K562 (cell line): ENCODE measurements at regions not wholly inside any gene's neighbourhood (a gene's known extent, or its start where the extent isn't known, plus 50 kb on each side); places are given as distances from the start of the nearest gene placed in this dataset.

Experiments
- ATAC-seq: fragments of 200-7000 bp; cut with Tn5 transposase; 3 replicates; pipeline ENCODE4 v1.9.1; 2020; ENCODE audit warnings: moderate library complexity
- BruUV-seq: library from RNA; stranded (reverse); fragments of 400-500 nt; replicated peaks from 2 replicates; lab custom pipeline; 2021; lab: Mats Ljungman, UMichigan
- CTCF ChIA-PET: fragments of 300-600 bp; formaldehyde crosslinking; extraction: SDS; loops from one replicate; lab custom pipeline; 2021; ENCODE audit warnings: low intra/inter-chr PET ratio; lab: Yijun Ruan, JAX
- POLR2A ChIA-PET: fragments of 300-600, 350-650 bp; sonication (Branson Sonifier 250); formaldehyde crosslinking; extraction: SDS; loops from one replicate; lab custom pipeline; 2021; ENCODE audit warnings: antibody characterized with exemption, inconsistent platforms; lab: Yijun Ruan, JAX
- DNase-seq, 4 experiments: peaks; one replicate each; pipeline versions ENCODE4 v3.0.0 to v3.0.0-alpha.2; 2011 to 2018; ENCODE audit warnings: low spot score in 3 of 4, mixed read lengths in 3 of 4; ENCODE audit errors: extremely low read depth in 1 of 4
- FAIRE-seq: peaks from 2 replicates; lab custom pipeline; 2011; peaks lifted over from hg19 to GRCh38; lab: Jason Lieb, UNC
- H2AFZ ChIP-seq: 2 replicates; pipeline ENCODE4 v1.6.0; 2011; ENCODE audit warnings: low read depth, low read length, control low read depth, inconsistent platforms
- H3K27ac ChIP-seq: fragments of 200-600 bp; 3 replicates; pipeline ENCODE4 v1.8.0; 2011; ENCODE audit warnings: low read depth, mild to moderate bottlenecking, control low read depth, inconsistent platforms, low read length, moderate library complexity, mixed read lengths; ENCODE audit errors: extremely low read depth
- H3K27me3 ChIP-seq, 2 experiments: fragments of 300-600 bp in 1 of 2; 2 replicates in 1 of 2; 3 replicates in 1 of 2; pipeline versions ENCODE4 v1.6.0 to v1.8.0; 2011; ENCODE audit warnings: inconsistent platforms in 2 of 2, low read length in 2 of 2, mild to moderate bottlenecking in 1 of 2, mixed read lengths in 1 of 2, moderate library complexity in 1 of 2; ENCODE audit not compliant: control insufficient read depth in 2 of 2, insufficient read depth in 2 of 2
- H3K36me3 ChIP-seq: fragments of 300-600 bp; 3 replicates; pipeline ENCODE4 v1.8.0; 2011; ENCODE audit warnings: mild to moderate bottlenecking, low read length, inconsistent platforms; ENCODE audit not compliant: control insufficient read depth, insufficient read depth
- H3K4me1 ChIP-seq, 2 experiments: fragments of 200-600 bp in 1 of 2; replicated peaks in 1 of 2; 2 replicates in 1 of 2; 3 replicates in 1 of 2; pipeline versions ENCODE4 v1.5.1 to v1.8.0; 2011; ENCODE audit warnings: inconsistent platforms in 2 of 2, low read length in 2 of 2, mild to moderate bottlenecking in 1 of 2, mixed read lengths in 1 of 2, moderate library complexity in 1 of 2; ENCODE audit not compliant: control insufficient read depth in 2 of 2, insufficient read depth in 2 of 2
- H3K4me2 ChIP-seq: 2 replicates; pipeline ENCODE4 v1.6.1; 2011; ENCODE audit warnings: low read length, control low read depth, inconsistent platforms, mixed read lengths; ENCODE audit not compliant: insufficient read depth
- H3K4me3 ChIP-seq: fragments of 200-600 bp; sonication (generic), shearing (Covaris generic); 2 replicates; pipeline ENCODE4 v1.5.1; 2016; ENCODE audit warnings: control low read depth, inconsistent platforms
- H3K79me2 ChIP-seq: fragments of 200-600 bp; 3 replicates; pipeline ENCODE4 v1.8.0; 2011; ENCODE audit warnings: low read length, inconsistent platforms; ENCODE audit not compliant: control insufficient read depth, insufficient read depth
- H3K9ac ChIP-seq, 2 experiments: 2 replicates each; pipeline versions ENCODE4 v1.6.0 to v1.6.1; 2011; ENCODE audit warnings: low read depth in 2 of 2, low read length in 2 of 2, control low read depth in 1 of 2, inconsistent platforms in 1 of 2, mild to moderate bottlenecking in 1 of 2, mixed read lengths in 1 of 2; ENCODE audit not compliant: insufficient read depth in 1 of 2
- H3K9me1 ChIP-seq: one replicate; pipeline ENCODE4 v1.6.0; 2011; ENCODE audit warnings: inconsistent platforms, mild to moderate bottlenecking, low read length, moderate library complexity; ENCODE audit not compliant: control insufficient read depth, insufficient read depth
- H3K9me3 ChIP-seq: replicated peaks from 2 replicates; pipeline ENCODE4 v1.5.1; 2011; ENCODE audit warnings: low read depth, low read length, inconsistent platforms; ENCODE audit not compliant: control insufficient read depth, insufficient read depth
- H4K20me1 ChIP-seq: replicated peaks from 2 replicates; pipeline ENCODE4 v1.6.1; 2011; ENCODE audit warnings: low read length, inconsistent platforms, mixed read lengths; ENCODE audit not compliant: control insufficient read depth, insufficient read depth
- BMI1 ChIP-seq: fragments of 150-350 bp; IDR thresholded peaks from 2 replicates; pipeline ENCODE4 v1.6.1; 2014; ENCODE audit warnings: low read length
- CCNT2 ChIP-seq: IDR thresholded peaks from 2 replicates; pipeline ENCODE4 v1.6.1; 2011; ENCODE audit warnings: borderline replicate concordance, low read depth, mild to moderate bottlenecking, moderate library complexity, mixed read lengths, low read length; ENCODE audit not compliant: insufficient read length; ENCODE audit errors: extremely low read depth
- CLOCK ChIP-seq: fragments of 250-450 bp; sonication (Bioruptor Pico); IDR thresholded peaks from 2 replicates; pipeline ENCODE4 v1.4.0; 2020; ENCODE audit warnings: mild to moderate bottlenecking, moderate library complexity, borderline replicate concordance
- GTF3C2 ChIP-seq: IDR thresholded peaks from 3 replicates; pipeline ENCODE4 v1.6.1; 2011; ENCODE audit warnings: borderline replicate concordance, mild to moderate bottlenecking, moderate library complexity; ENCODE audit not compliant: insufficient read length; ENCODE audit errors: extremely low read depth
- HNRNPL ChIP-seq: fragments of 200-400 bp; formaldehyde crosslinking; IDR thresholded peaks from 2 replicates; pipeline ENCODE4 v1.6.1; 2017; ENCODE audit warnings: low read depth, mild to moderate bottlenecking, low read length
- MECOM ChIP-seq: fragments of 250-450 bp; sonication (Bioruptor Pico); IDR thresholded peaks from 2 replicates; pipeline ENCODE4 v1.8.0; 2022; ENCODE audit warnings: inconsistent platforms
- MTA2 ChIP-seq: fragments of 450-650 bp; IDR thresholded peaks from 2 replicates; pipeline ENCODE4 v1.6.1; 2016; ENCODE audit warnings: low read depth
- POLR2AphosphoS5 ChIP-seq: IDR thresholded peaks from 2 replicates; pipeline ENCODE4 v1.6.1; 2011; ENCODE audit warnings: mild to moderate bottlenecking, low read depth, low read length, moderate library complexity; ENCODE audit not compliant: control insufficient read depth, insufficient read depth
- RCOR1 ChIP-seq, 2 experiments: IDR thresholded peaks; 2 replicates each; pipeline ENCODE4 v1.6.1; 2012; ENCODE audit warnings: low read depth in 2 of 2, low read length in 2 of 2, borderline replicate concordance in 1 of 2, improper control_type of control experiment in 1 of 2
- SAFB2 ChIP-seq: fragments of 200-400 bp; formaldehyde crosslinking; IDR thresholded peaks from 2 replicates; pipeline ENCODE4 v1.6.1; 2018; ENCODE audit warnings: borderline replicate concordance, low read length, low read depth, moderate library complexity; ENCODE audit not compliant: severe bottlenecking
- SP2 ChIP-seq: IDR thresholded peaks from 2 replicates; pipeline ENCODE4 v1.6.1; 2011; ENCODE audit warnings: mild to moderate bottlenecking, low read depth, low read length, moderate library complexity; ENCODE audit not compliant: poor library complexity, severe bottlenecking; ENCODE audit errors: extremely low read depth
- ZBTB7A ChIP-seq: IDR thresholded peaks from 2 replicates; pipeline ENCODE4 v1.6.1; 2011; ENCODE audit warnings: low read depth, mild to moderate bottlenecking, low read length, moderate library complexity, borderline replicate concordance; ENCODE audit not compliant: control insufficient read depth
- ZNF639 ChIP-seq, 2 experiments: fragments of 200-800 bp in 1 of 2; sonication (Bioruptor generic) in 1 of 2; sonication (generic) in 1 of 2; formaldehyde crosslinking in 1 of 2; IDR thresholded peaks in 1 of 2; conservative IDR thresholded peaks in 1 of 2; 2 replicates each; pipeline versions ENCODE4 v1.5.0 to v1.6.1; 2016 to 2020; ENCODE audit warnings: missing compliant biosample characterization in 1 of 2, missing genetic modification characterization in 1 of 2, missing genetic modification reagents in 1 of 2
- WGBS: fragments of 100-300 bp; shearing (Covaris generic); methylation state at CpG from one replicate; pipeline ENCODE4 v1.1.6; 2016; ENCODE audit warnings: low coverage, mixed read lengths; ENCODE audit not compliant: insufficient coverage; ENCODE audit errors: missing lambda C conversion rate; 5-methylcytosine and 5-hydroxymethylcytosine counted together
- in situ Hi-C: fragments of 300-500 bp; cut with MboI; formaldehyde crosslinking; loops from 4 replicates; pipeline ENCODE4 v1.15.0; 2018; ENCODE audit warnings: inconsistent platforms, mixed read lengths
- intact Hi-C: fragments of 100-400 bp; cut with micrococcal nuclease; formaldehyde crosslinking; loops from 2 replicates; pipeline ENCODE4 v1.14.2; 2022

- TF ChIP-seq ZNF639 (CRISPR knock-in tag; conservative IDR thresholded peaks at IDR 0.05 in 1 of 2, IDR thresholded peaks at IDR 0.05 in 1 of 2), result no peak
Observed at GRCh38 chr1:222109836-222110235, 367.9 kb upstream of the DUSP10 start (continued).

- POLR2A ChIA-PET, result no interaction called here
- WGBS, result 2% methylated on average over 4 of the region's 4 CpGs
- no peaks in the 10 kb centered on the region for H3K9me3 ChIP-seq
- no peaks in the 10 kb centered on the region for H3K4me1 ChIP-seq
- in situ Hi-C loops, result loop anchor here (10.0 kb wide), 1 partner anchor 347 kb away; no protein-coding TSS in a partner anchor
- ATAC-seq (no peak; the same call in 2 of the 3 replicates), DNase-seq (no peak), FAIRE-seq (no peak)
- H3K9me1 ChIP-seq, result no peaks in the 10 kb centered on the region
- H2AFZ ChIP-seq, result no peak overlapping the region
- no TSS peak for BruUV-seq
- H4K20me1 ChIP-seq, result no peaks in the 10 kb centered on the region
- H3K9ac ChIP-seq, result no peak overlapping the region
- CTCF ChIA-PET, result no interaction called here
- intact Hi-C loops, result no loop called here
- H3K79me2 ChIP-seq, result no peaks in the 10 kb centered on the region
- no peak overlapping the region for H3K4me3 ChIP-seq
- no peak overlapping the region for H3K4me2 ChIP-seq
- H3K27me3 ChIP-seq, result no peaks in the 10 kb centered on the region; a peak in 1 of 5 replicates
- no peaks in the 10 kb centered on the region for H3K36me3 ChIP-seq
- H3K27ac ChIP-seq, result no peak overlapping the region
- TF ChIP-seq BMI1 (no peak), SAFB2 (no peak), POLR2AphosphoS5 (no peak), MTA2 (no peak), HNRNPL (no peak), MECOM (CRISPR knock-in tag) (no peak), SP2 (no peak), RCOR1 (IDR thresholded peaks at IDR 0.05; ENCODE audit: borderline replicate concordance in 1 of 2, low read depth in 2 of 2, low read length in 2 of 2) (no peak), GTF3C2 (no peak), ZBTB7A (no peak), CCNT2 (no peak), CLOCK (no peak)
Observed at GRCh38 chr1:222107975-222108374, 366.1 kb upstream of the DUSP10 start.
